H9 (cell line): ENCODE measurements at regions not wholly inside any gene's neighbourhood (a gene's known extent, or its start where the extent isn't known, plus 50 kb on each side); places are given as distances from the start of the nearest gene placed in this dataset.

Source experiments
- DNase-seq: peaks from one replicate; pipeline ENCODE4 v3.0.0-alpha.2; 2017
- H2AFZ ChIP-seq: one replicate; pipeline ENCODE4 v1.6.1; 2013; ENCODE audit warnings: mild to moderate bottlenecking, low read length, control low read depth, moderate library complexity
- H2AK5ac ChIP-seq: 2 replicates; pipeline ENCODE4 v1.6.1; 2013; ENCODE audit warnings: low read length, control low read depth, mixed read lengths; ENCODE audit not compliant: insufficient read length
- H2BK120ac ChIP-seq: one replicate; pipeline ENCODE4 v1.6.1; 2013; ENCODE audit warnings: low read depth, mild to moderate bottlenecking, low read length, control low read depth, inconsistent platforms; ENCODE audit not compliant: poor library complexity, severe bottlenecking
- H2BK12ac ChIP-seq: 2 replicates; pipeline ENCODE4 v1.6.1; 2013; ENCODE audit warnings: low read length, control low read depth, mixed read lengths, low read depth; ENCODE audit not compliant: insufficient read length
- H2BK15ac ChIP-seq: 2 replicates; pipeline ENCODE4 v1.6.1; 2013; ENCODE audit warnings: low read depth, low read length, control low read depth
- H2BK20ac ChIP-seq: one replicate; pipeline ENCODE4 v1.6.1; 2013; ENCODE audit warnings: low read depth, mild to moderate bottlenecking, low read length, control low read depth, inconsistent platforms; ENCODE audit not compliant: poor library complexity, severe bottlenecking
- H2BK5ac ChIP-seq: 2 replicates; pipeline ENCODE4 v1.6.1; 2013; ENCODE audit warnings: low read length, control low read depth, mixed read lengths; ENCODE audit not compliant: insufficient read length
- H3K14ac ChIP-seq: 2 replicates; pipeline ENCODE4 v1.6.1; 2013; ENCODE audit warnings: low read length, control low read depth; ENCODE audit not compliant: insufficient read depth
- H3K18ac ChIP-seq: 2 replicates; pipeline ENCODE4 v1.6.1; 2013; ENCODE audit warnings: low read depth, mild to moderate bottlenecking, mixed read lengths, low read length, control low read depth; ENCODE audit not compliant: insufficient read length
- H3K23ac ChIP-seq: 2 replicates; pipeline ENCODE4 v1.6.1; 2013; ENCODE audit warnings: low read length, control low read depth, mixed read lengths, low read depth; ENCODE audit not compliant: insufficient read length
- H3K23me2 ChIP-seq: 2 replicates; pipeline ENCODE4 v1.6.1; 2013; ENCODE audit warnings: low read depth, mild to moderate bottlenecking, mixed read lengths, low read length, control low read depth; ENCODE audit not compliant: insufficient read length, poor library complexity, severe bottlenecking
- H3K27ac ChIP-seq: 2 replicates; pipeline ENCODE4 v1.5.1; 2013; ENCODE audit warnings: low read length, control low read depth, mixed read lengths, low read depth; ENCODE audit not compliant: insufficient read length
- H3K27me3 ChIP-seq: 2 replicates; pipeline ENCODE4 v1.6.1; 2013; ENCODE audit warnings: low read length, control low read depth, inconsistent platforms; ENCODE audit not compliant: insufficient read depth
- H3K4ac ChIP-seq: 2 replicates; pipeline ENCODE4 v1.6.1; 2013; ENCODE audit warnings: low read depth, mild to moderate bottlenecking, control low read depth, inconsistent platforms, low read length, moderate library complexity
- H3K4me1 ChIP-seq: 2 replicates; pipeline ENCODE4 v1.6.1; 2013; ENCODE audit warnings: low read length, control low read depth, inconsistent platforms; ENCODE audit not compliant: insufficient read depth
- H3K4me2 ChIP-seq: 2 replicates; pipeline ENCODE4 v1.6.1; 2013; ENCODE audit warnings: low read length, control low read depth, mixed read lengths; ENCODE audit not compliant: insufficient read length, insufficient read depth
- H3K56ac ChIP-seq: 2 replicates; pipeline ENCODE4 v1.6.1; 2013; ENCODE audit warnings: low read depth, mild to moderate bottlenecking, mixed read lengths, low read length, control low read depth; ENCODE audit not compliant: insufficient read length
- H3K79me1 ChIP-seq: 2 replicates; pipeline ENCODE4 v1.6.1; 2013; ENCODE audit warnings: low read depth, mild to moderate bottlenecking, moderate library complexity, low read length, control low read depth, inconsistent platforms; ENCODE audit not compliant: insufficient read depth, poor library complexity, severe bottlenecking
- H3K79me2 ChIP-seq: 2 replicates; pipeline ENCODE4 v1.6.1; 2013; ENCODE audit warnings: low read length, control low read depth, inconsistent platforms; ENCODE audit not compliant: insufficient read depth
- H3K9ac ChIP-seq: 2 replicates; pipeline ENCODE4 v1.6.1; 2013; ENCODE audit warnings: low read length, control low read depth, mixed read lengths; ENCODE audit not compliant: insufficient read length; ENCODE audit errors: extremely low read depth
- H3K9me3 ChIP-seq: one replicate; pipeline ENCODE4 v1.6.1; 2013; ENCODE audit warnings: low read depth, low read length, inconsistent platforms; ENCODE audit not compliant: control insufficient read depth
- H3T11ph ChIP-seq: one replicate; pipeline ENCODE4 v1.6.1; 2013; ENCODE audit warnings: mild to moderate bottlenecking, low read length, control low read depth, inconsistent platforms
- H4K20me1 ChIP-seq: one replicate; pipeline ENCODE4 v1.6.1; 2013; ENCODE audit not compliant: control insufficient read depth, insufficient read length, insufficient read depth
- H4K5ac ChIP-seq: 2 replicates; pipeline ENCODE4 v1.6.1; 2013; ENCODE audit warnings: low read depth, mild to moderate bottlenecking, mixed read lengths, low read length, control low read depth; ENCODE audit not compliant: insufficient read length
- H4K8ac ChIP-seq: replicated peaks from 2 replicates; pipeline ENCODE4 v1.6.1; 2013; ENCODE audit warnings: low read length, control low read depth, mixed read lengths, low read depth; ENCODE audit not compliant: insufficient read length
- H4K91ac ChIP-seq: 2 replicates; pipeline ENCODE4 v1.6.1; 2013; ENCODE audit warnings: low read depth, mild to moderate bottlenecking, moderate library complexity, mixed read lengths, low read length, control low read depth; ENCODE audit not compliant: insufficient read length
- H3K27ac Mint-ChIP-seq, 3 experiments: 2 replicates in 2 of 3; 3 replicates in 1 of 3; pipeline ENCODE4 v1.8.0; 2020 to 2021; ENCODE audit warnings: mixed read lengths in 3 of 3, mild to moderate bottlenecking in 1 of 3, moderate library complexity in 1 of 3
- H3K27me3 Mint-ChIP-seq: 2 replicates; pipeline ENCODE4 v1.8.0; 2021; ENCODE audit warnings: low read depth, mild to moderate bottlenecking, moderate library complexity, mixed read lengths
- H3K36me3 Mint-ChIP-seq, 3 experiments: 2 replicates in 2 of 3; 3 replicates in 1 of 3; pipeline ENCODE4 v1.8.0; 2020 to 2021; ENCODE audit warnings: low read depth in 3 of 3, mixed read lengths in 3 of 3; ENCODE audit not compliant: insufficient read depth in 1 of 3
- H3K4me1 Mint-ChIP-seq, 2 experiments: 2 replicates each; pipeline ENCODE4 v1.8.0; 2020; ENCODE audit warnings: mixed read lengths in 2 of 2
- H3K4me3 Mint-ChIP-seq, 2 experiments: 2 replicates in 1 of 2; 3 replicates in 1 of 2; pipeline ENCODE4 v1.8.0; 2020 to 2021; ENCODE audit warnings: mild to moderate bottlenecking in 2 of 2, mixed read lengths in 2 of 2, moderate library complexity in 1 of 2
- H3K9me3 Mint-ChIP-seq, 2 experiments: 2 replicates in 1 of 2; 3 replicates in 1 of 2; pipeline ENCODE4 v1.8.0; 2020; ENCODE audit warnings: mild to moderate bottlenecking in 2 of 2, mixed read lengths in 2 of 2, moderate library complexity in 1 of 2
- WGBS: extraction: QIAGEN DNeasy Blood & Tissue Kit; methylation state at CpG from one replicate; pipeline ENCODE4 v1.1.7; 2013; ENCODE audit warnings: missing lambda C conversion rate, low lambda C conversion rate, mixed read lengths; ENCODE audit not compliant: insufficient read length; ENCODE audit errors: extremely low coverage; 5-methylcytosine and 5-hydroxymethylcytosine counted together
- TF ChIP-seq, protein P1 (sequence below): fragments of 200-600 bp; sonication (generic); conservative IDR thresholded peaks from 3 replicates; pipeline ENCODE4 v1.8.0; 2021; ENCODE audit warnings: antibody characterized with exemption, mild to moderate bottlenecking

DNA sequence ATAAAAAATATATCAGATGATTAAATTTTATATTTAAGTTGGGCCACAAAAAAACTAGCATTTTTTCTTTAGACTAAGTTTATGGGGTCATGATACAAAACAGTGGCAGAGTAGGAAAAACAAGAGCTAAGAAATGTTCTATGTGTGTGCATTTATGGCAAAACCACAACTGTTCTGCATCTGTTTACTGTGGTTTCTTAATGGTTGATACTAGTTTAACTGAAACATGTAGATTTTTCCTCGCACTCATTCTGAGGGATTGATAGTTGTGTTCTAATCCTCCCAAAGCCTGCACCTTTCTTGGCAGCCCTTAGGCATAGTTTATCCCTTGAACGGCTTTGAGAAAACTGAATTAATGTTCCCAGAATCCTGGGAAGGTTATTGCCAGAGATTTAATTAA lies 66.6 kb upstream of the PHYHIPL start:
- Histone ChIP-seq H2AK5ac (no peak overlapping the region), H3K4me2 (no peak overlapping the region), H3K79me1 (no peaks in the 10 kb centered on the region), H2BK5ac (no peak overlapping the region), H3K9me3 (no peaks in the 10 kb centered on the region), H3K4me1 (no peaks in the 10 kb centered on the region), H4K91ac (no peak overlapping the region), H3K23me2 (no peaks in the 10 kb centered on the region), H4K20me1 (no peaks in the 10 kb centered on the region), H3T11ph (no peak overlapping the region), H3K56ac (no peak overlapping the region), H3K18ac (no peak overlapping the region), H3K23ac (no peak overlapping the region), H2BK12ac (no peak overlapping the region), H3K14ac (no peak overlapping the region), H2AFZ (no peak overlapping the region), H2BK120ac (no peak overlapping the region), H3K4ac (no peak overlapping the region), H2BK15ac (no peak overlapping the region), H3K79me2 (no peaks in the 10 kb centered on the region), H3K27ac (no peak overlapping the region), H2BK20ac (no peak overlapping the region), H3K27me3 (no peaks in the 10 kb centered on the region), H3K9ac (no peak overlapping the region), H4K8ac (no peak overlapping the region), H4K5ac (no peak overlapping the region)
- Mint-ChIP-seq H3K9me3 (no peaks in the 10 kb centered on the region), H3K36me3 (no peaks in the 10 kb centered on the region), H3K27ac (no peak overlapping the region), H3K4me3 (no peak overlapping the region), H3K4me1 (no peaks in the 10 kb centered on the region), H3K27me3 (peaks cover 10% of the 10 kb centered on the region)
- no peak for DNase-seq
- TF ChIP-seq, protein P1, sequence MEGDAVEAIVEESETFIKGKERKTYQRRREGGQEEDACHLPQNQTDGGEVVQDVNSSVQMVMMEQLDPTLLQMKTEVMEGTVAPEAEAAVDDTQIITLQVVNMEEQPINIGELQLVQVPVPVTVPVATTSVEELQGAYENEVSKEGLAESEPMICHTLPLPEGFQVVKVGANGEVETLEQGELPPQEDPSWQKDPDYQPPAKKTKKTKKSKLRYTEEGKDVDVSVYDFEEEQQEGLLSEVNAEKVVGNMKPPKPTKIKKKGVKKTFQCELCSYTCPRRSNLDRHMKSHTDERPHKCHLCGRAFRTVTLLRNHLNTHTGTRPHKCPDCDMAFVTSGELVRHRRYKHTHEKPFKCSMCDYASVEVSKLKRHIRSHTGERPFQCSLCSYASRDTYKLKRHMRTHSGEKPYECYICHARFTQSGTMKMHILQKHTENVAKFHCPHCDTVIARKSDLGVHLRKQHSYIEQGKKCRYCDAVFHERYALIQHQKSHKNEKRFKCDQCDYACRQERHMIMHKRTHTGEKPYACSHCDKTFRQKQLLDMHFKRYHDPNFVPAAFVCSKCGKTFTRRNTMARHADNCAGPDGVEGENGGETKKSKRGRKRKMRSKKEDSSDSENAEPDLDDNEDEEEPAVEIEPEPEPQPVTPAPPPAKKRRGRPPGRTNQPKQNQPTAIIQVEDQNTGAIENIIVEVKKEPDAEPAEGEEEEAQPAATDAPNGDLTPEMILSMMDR, result no peak
- no CpG with 5 or more reads among the region's 2 CpGs for WGBS
